Adrenal gland (tissue), 9 donors: ENCODE measurements at regions not wholly inside any gene's neighbourhood (a gene's known extent, or its start where the extent isn't known, plus 50 kb on each side); places are given as distances from the start of the nearest gene placed in this dataset.
A peak's percentile ranks its signal among the peaks of the same experiment; 100 is the strongest.
"Not testable (repeated sequence)": the region's sequence is repeated elsewhere in the genome, so short reads cannot be mapped to it uniquely, and the experiment has no call there.

ENCODE experiments used
- DNase-seq, 7 donors: peaks; one replicate each; pipeline ENCODE4 v3.0.0-alpha.2; 2019 to 2020
- H3K27ac ChIP-seq, 5 donors: fragments of 200-600 bp; sonication (generic) in 4 of 5; 1 replicate in 3 of 5; 2 replicates in 2 of 5; pipeline versions ENCODE4 v1.5.1 to v1.8.0; 2016 to 2020; ENCODE audit warnings: mild to moderate bottlenecking in 1 of 5
- H3K27me3 ChIP-seq: fragments of 200-600 bp; 2 replicates; pipeline ENCODE4 v1.8.0; 2021
- H3K36me3 ChIP-seq, 2 donors: fragments of 200-600 bp; replicated peaks in 1 of 2; 1 replicate in 1 of 2; 2 replicates in 1 of 2; pipeline versions ENCODE4 v1.5.1 to v1.8.0; 2018 to 2022
- H3K4me1 ChIP-seq, 2 donors: fragments of 200-600 bp; replicated peaks in 1 of 2; 1 replicate in 1 of 2; 2 replicates in 1 of 2; pipeline versions ENCODE4 v1.5.1 to v1.8.0; 2018 to 2021
- H3K4me3 ChIP-seq, 4 donors: fragments of 200-600 bp; sonication (generic) in 3 of 4; one replicate each; pipeline ENCODE4 v1.5.1; 2016 to 2018
- H3K9me3 ChIP-seq, 3 donors: fragments of 200-600 bp; sonication (generic) in 1 of 3; replicated peaks in 1 of 3; 1 replicate in 2 of 3; 2 replicates in 1 of 3; pipeline versions ENCODE4 v1.5.1 to v1.8.0; 2016 to 2021
- POLR2A ChIP-seq, 2 donors: fragments of 450-650 bp; IDR thresholded peaks; one replicate each; pipeline ENCODE4 v1.6.1; 2017; ENCODE audit warnings: antibody characterized with exemption in 2 of 2, mild to moderate bottlenecking in 2 of 2, moderate library complexity in 1 of 2
- WGBS, 4 donors: extraction: QIAGEN DNeasy Blood & Tissue Kit in 2 of 4; methylation state at CpG; one replicate each; pipeline versions ENCODE4 v1.1.5 to v1.1.7; 2013 to 2017; 5-methylcytosine and 5-hydroxymethylcytosine counted together
- intact Hi-C, 2 donors: fragments of 100-400 bp; cut with DNase I; formaldehyde crosslinking; loops; one replicate each; pipeline versions ENCODE4 v1.14.1 to v1.15.0; 2022 to 2023
- TF ChIP-seq, protein P1 (sequence below), 6 experiments: fragments of 450-650 bp in 4 of 6; fragments of 200-600 bp in 2 of 6; sonication (generic) in 1 of 6; IDR thresholded peaks; 1 replicate in 5 of 6; 2 replicates in 1 of 6; pipeline versions ENCODE4 v1.5.1 to v1.8.0; 2016 to 2021; ENCODE audit warnings: antibody characterized with exemption in 6 of 6, mild to moderate bottlenecking in 2 of 6, moderate library complexity in 1 of 6
- donor health status: healthy with polysubstance abuse.
- donor health status: Bipolar disorder and iron deficiency.
- donor health status: DM: yes; HTN: yes; CAD: no.
- donor health status: DM: no; HTN: no; CAD: no.
- donor health status: DM: no; HTN: no; CAD: no.

DNA sequence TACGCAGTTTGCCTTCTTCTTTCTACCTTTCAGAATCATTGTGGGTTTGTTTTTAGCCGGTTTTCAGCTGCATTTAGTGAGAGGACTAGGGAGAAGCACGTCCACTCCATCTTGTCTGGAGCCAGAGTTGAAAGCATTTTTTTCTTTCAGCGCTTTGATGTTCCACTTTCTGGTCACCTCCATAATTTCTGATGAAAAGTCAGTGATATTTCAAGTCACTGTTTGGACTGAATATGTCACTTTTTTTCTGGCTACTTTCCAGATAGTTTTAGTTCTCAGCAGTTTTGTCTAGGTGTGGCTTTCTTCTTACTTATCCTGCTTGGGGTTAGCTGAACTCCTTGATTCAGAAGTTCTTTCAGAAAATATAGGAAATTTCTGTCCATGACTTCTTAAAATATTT is 123.9 kb upstream of the IER5L start:
- no peak for TF ChIP-seq POLR2A (IDR thresholded peaks at IDR 0.05)
- TF ChIP-seq, protein P1, sequence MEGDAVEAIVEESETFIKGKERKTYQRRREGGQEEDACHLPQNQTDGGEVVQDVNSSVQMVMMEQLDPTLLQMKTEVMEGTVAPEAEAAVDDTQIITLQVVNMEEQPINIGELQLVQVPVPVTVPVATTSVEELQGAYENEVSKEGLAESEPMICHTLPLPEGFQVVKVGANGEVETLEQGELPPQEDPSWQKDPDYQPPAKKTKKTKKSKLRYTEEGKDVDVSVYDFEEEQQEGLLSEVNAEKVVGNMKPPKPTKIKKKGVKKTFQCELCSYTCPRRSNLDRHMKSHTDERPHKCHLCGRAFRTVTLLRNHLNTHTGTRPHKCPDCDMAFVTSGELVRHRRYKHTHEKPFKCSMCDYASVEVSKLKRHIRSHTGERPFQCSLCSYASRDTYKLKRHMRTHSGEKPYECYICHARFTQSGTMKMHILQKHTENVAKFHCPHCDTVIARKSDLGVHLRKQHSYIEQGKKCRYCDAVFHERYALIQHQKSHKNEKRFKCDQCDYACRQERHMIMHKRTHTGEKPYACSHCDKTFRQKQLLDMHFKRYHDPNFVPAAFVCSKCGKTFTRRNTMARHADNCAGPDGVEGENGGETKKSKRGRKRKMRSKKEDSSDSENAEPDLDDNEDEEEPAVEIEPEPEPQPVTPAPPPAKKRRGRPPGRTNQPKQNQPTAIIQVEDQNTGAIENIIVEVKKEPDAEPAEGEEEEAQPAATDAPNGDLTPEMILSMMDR (IDR thresholded peaks at IDR 0.05) = no peak
- Histone ChIP-seq H3K4me1 (no peaks in the 10 kb centered on the region), H3K27me3 (no peaks in the 10 kb centered on the region), H3K27ac (no peak overlapping the region), H3K4me3 (no peak overlapping the region), H3K36me3 (no peaks in the 10 kb centered on the region), H3K9me3 (peaks cover 0 to 3% (median 0%) of the 10 kb centered on the region in 3 donors)
- peak in 1 of 7 donors; percentile 6 for DNase-seq
- WGBS, 4 donors = 86 to 89% (median 88%) methylated on average over 4 of the region's 4 CpGs
- intact Hi-C loops = no loop called here

DNA sequence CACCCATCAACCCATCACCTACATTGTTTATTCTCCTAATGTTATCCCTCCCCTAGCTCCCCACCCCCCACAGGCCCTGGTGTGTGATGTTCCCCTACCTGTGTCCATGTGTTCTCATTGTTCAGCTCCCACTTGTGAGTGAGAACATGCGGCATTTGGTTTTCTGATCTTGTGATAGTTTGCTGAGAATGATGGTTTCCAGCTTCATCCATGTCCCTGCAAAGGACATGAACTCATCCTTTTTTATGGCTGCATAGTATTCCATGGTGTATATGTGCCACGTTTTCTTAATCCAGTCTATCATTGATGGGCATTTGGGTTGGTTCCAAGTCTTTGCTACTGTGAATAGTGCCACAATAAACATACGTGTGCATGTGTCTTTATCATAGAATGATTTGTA is 118.1 kb upstream of the IER5L start:
- H3K4me1 ChIP-seq, H3K4me3 ChIP-seq, H3K27me3 ChIP-seq, H3K36me3 ChIP-seq, H3K9me3 ChIP-seq, H3K27ac ChIP-seq, intact Hi-C loops: not testable (repeated sequence)
- 74 to 84% (median 79%) methylated on average over 2 to 3 of the region's 3 CpGs for WGBS, 4 donors
- peak in 2 of 7 donors; percentile 8 to 17 for DNase-seq

DNA sequence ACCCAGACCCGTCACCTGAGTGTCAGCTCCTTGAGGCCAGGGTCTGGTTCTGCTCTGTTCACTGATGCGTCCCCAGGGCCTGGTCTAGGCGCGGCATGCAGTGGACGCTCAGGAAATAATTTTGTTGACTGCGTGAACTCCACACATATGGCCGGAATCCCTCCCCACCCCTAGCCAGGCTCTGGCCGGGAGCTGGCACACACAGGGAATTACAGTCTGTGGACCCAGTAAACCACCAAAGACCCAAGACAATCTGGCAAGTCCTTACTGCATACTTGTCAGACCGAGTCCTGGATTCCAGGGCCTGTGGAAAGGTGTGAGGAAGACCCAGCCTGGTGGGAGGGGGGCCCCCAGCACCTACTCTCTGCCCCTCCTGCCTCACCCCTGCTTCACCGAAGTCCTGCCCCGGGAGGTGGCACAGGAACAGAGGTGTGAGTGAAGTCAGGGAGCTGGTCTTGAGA is 113.0 kb upstream of the IER5L start:
- 81 to 90% (median 83%) methylated on average over 8 to 11 of the region's 11 CpGs for WGBS, 4 donors
- no peaks in the 10 kb centered on the region for H3K9me3 ChIP-seq
- intact Hi-C loops = no loop called here
- H3K4me3 ChIP-seq = no peak overlapping the region
- no peaks in the 10 kb centered on the region for H3K27me3 ChIP-seq
- H3K4me1 ChIP-seq = no peaks in the 10 kb centered on the region
- no peaks in the 10 kb centered on the region for H3K36me3 ChIP-seq
- H3K27ac ChIP-seq = no peak overlapping the region
- TF ChIP-seq, protein P1 (IDR thresholded peaks at IDR 0.05) = no peak
- no peak for TF ChIP-seq POLR2A (IDR thresholded peaks at IDR 0.05)
- DNase-seq = peak in 4 of 7 donors; percentile 5 to 31 (median 12)

DNA sequence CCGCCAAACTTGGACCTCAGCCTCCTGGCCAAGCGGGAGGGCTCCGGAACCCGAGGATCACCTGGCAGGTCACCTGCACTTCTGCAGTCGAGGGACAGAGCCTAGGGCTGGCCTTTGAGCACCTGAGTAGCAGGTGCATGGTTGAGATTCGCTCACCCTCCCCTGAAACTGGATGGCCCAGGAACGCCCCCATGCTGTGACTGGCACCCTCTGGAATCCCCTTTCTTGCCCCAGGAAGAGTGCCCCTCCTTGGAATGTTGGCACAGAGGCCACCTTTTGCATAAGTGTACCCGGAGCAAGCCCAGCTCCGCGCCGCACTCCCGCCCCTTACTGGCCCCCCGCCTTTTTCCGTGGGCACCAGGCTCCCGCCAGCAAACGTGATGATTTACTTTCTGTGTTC is 112.5 kb upstream of the IER5L start:
- H3K9me3 ChIP-seq = no peaks in the 10 kb centered on the region
- peak in 4 of 7 donors; percentile 4 to 25 (median 10) for DNase-seq
- WGBS, 4 donors = 75 to 84% (median 79%) methylated on average over 16 of the region's 16 CpGs
- H3K27me3 ChIP-seq = no peaks in the 10 kb centered on the region
- H3K4me3 ChIP-seq = no peak overlapping the region
- no peaks in the 10 kb centered on the region for H3K36me3 ChIP-seq
- H3K4me1 ChIP-seq = no peaks in the 10 kb centered on the region
- H3K27ac ChIP-seq = no peak overlapping the region
- no peak for TF ChIP-seq POLR2A (IDR thresholded peaks at IDR 0.05)
- TF ChIP-seq, protein P1 (IDR thresholded peaks at IDR 0.05) = no peak
- intact Hi-C loops = no loop called here

DNA sequence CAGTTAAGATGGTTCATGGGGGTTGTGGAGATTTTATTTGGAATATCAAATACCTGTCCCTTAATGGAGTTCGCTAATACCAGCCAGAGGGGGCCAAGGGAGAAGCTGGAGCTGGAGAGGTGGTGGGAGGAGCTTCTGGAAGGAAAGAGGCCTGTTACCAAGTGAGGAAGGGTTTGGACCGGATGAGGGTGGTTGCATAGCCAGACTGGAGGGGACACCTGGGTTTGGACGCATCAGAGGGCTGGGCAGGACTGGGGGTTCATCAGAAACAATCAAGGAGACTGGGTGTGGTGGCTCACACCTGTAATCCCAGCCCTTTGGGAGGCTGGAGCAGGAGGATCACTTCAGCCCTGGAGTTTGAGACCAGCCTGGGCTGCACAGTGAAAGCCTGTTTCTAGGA is 111.8 kb upstream of the IER5L start:
- TF ChIP-seq, protein P1 (IDR thresholded peaks at IDR 0.05) = no peak
- no peak for TF ChIP-seq POLR2A (IDR thresholded peaks at IDR 0.05)
- Histone ChIP-seq H3K4me1 (no peaks in the 10 kb centered on the region), H3K9me3 (no peaks in the 10 kb centered on the region), H3K27ac (no peak overlapping the region), H3K27me3 (no peaks in the 10 kb centered on the region), H3K36me3 (no peaks in the 10 kb centered on the region), H3K4me3 (no peak overlapping the region)
- 75 to 89% (median 80%) methylated on average over 3 of the region's 3 CpGs for WGBS, 4 donors
- DNase-seq = peak in 4 of 7 donors; percentile 3 to 21 (median 13)
- intact Hi-C loops = loop anchor here in 1 of 2 donors (10.0 kb wide), 1 partner anchor 65 kb away; no protein-coding TSS in a partner anchor
